ENCODE measurements at regions not wholly inside any gene's neighbourhood (a gene's known extent, or its start where the extent isn't known, plus 50 kb on each side); places are given as distances from the start of the nearest gene placed in this dataset.
"Not testable (repeated sequence)": the region's sequence is repeated elsewhere in the genome, so short reads cannot be mapped to it uniquely, and the experiment has no call there.

GRCh38 chrX:65903750-65904149 is 136.1 kb downstream of the VSIG4 start:
- TF ChIP-seq GATA1 (IDR thresholded peaks at IDR 0.05; ENCODE audit: low read depth, low read length) (no peak), POLR2A (IDR thresholded peaks at IDR 0.05; ENCODE audit: low read length) (no peak)
- DNase-seq = no peak

DNA sequence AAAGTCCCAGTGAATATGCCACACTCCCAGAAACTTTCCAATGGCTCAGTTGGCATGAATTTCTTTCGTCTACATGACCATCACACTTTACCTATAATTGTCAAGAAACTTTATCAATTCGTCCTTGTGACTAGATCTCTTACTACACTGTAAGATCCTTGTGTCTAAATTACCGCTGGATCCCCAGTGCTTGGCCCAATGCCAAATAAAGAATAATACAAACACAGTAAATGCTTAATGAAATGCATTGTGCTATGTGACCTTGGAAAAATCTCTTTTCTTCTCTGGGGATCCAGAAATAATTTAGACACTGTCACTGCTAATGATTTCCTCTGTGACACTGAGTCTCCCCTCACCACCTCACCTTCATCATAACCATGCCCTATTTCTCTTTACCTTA is 137.9 kb downstream of the VSIG4 start:
- no peak for TF ChIP-seq POLR2A (IDR thresholded peaks at IDR 0.05; ENCODE audit: low read length)
- no peak for TF ChIP-seq GATA1 (IDR thresholded peaks at IDR 0.05; ENCODE audit: low read depth, low read length)

GRCh38 chrX:65900850-65901844 is 138.7 kb downstream of the VSIG4 start:
- TF ChIP-seq GATA1 (IDR thresholded peaks at IDR 0.05; ENCODE audit: low read depth, low read length) (no peak), POLR2A (IDR thresholded peaks at IDR 0.05; ENCODE audit: low read length) (no peak)
- DNase-seq = no peak

More for the DNA sequence above, 137.9 kb downstream of the VSIG4 start:
- no peak for DNase-seq

GRCh38 chrX:65894133-65894532 is 145.7 kb downstream of the VSIG4 start:
- peak; percentile 0 to 1 for DNase-seq
- no peak for TF ChIP-seq POLR2A (IDR thresholded peaks at IDR 0.05; ENCODE audit: low read length)
- no peak for TF ChIP-seq GATA1 (IDR thresholded peaks at IDR 0.05; ENCODE audit: low read depth, low read length)

DNA sequence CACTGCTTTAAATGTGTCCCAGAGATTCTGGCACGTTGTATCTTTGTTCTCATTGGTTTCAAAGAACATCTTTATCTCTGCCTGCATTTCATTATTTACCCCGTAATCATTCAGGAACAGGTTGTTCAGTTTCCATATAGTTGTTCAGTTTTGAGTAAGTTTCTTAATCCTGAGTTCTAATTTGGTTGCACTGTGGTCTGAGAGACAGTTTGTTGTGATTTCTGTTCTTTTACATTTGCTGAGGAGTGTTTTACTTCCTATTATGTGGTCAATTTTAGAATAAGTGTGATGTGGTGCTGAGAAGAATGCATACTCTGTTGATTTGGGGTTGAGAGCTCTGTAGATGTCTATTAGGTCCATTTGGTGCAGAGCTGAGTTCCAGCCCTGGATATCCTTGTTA is 148.1 kb downstream of the VSIG4 start:
- DNase-seq = not testable (repeated sequence)

DNA sequence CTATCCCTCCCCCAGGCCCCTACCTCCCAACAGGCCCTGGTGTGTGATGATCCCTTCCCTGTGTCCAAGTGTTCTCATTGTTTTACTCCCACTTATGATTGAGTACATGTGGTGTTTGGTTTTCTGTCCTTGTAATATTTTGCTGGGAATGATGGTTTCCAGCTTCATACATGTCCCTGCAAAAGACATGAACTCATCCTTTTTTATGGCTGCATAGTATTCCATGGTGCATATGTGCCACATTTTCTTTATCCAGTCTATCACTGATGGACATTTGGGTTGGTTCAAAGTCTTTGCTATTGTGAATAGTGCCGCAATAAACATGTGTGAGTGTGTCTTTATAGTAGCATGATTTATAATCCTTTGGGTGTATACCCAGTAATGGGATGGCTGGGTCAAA is 151.7 kb downstream of the VSIG4 start:
- not testable (repeated sequence) for DNase-seq

- DNase-seq = no peak
- no peak for TF ChIP-seq GATA1 (IDR thresholded peaks at IDR 0.05; ENCODE audit: low read depth, low read length)
- TF ChIP-seq POLR2A (IDR thresholded peaks at IDR 0.05; ENCODE audit: low read length) = no peak
These were observed 156.3 kb downstream of the VSIG4 start for GRCh38 chrX:65883556-65883955.

- DNase-seq = peak; percentile 0 to 1
- no peak for TF ChIP-seq GATA1 (IDR thresholded peaks at IDR 0.05; ENCODE audit: low read depth, low read length)
- no peak for TF ChIP-seq POLR2A (IDR thresholded peaks at IDR 0.05; ENCODE audit: low read length)
These were observed 159.7 kb downstream of the VSIG4 start for GRCh38 chrX:65879977-65880799.

DNA sequence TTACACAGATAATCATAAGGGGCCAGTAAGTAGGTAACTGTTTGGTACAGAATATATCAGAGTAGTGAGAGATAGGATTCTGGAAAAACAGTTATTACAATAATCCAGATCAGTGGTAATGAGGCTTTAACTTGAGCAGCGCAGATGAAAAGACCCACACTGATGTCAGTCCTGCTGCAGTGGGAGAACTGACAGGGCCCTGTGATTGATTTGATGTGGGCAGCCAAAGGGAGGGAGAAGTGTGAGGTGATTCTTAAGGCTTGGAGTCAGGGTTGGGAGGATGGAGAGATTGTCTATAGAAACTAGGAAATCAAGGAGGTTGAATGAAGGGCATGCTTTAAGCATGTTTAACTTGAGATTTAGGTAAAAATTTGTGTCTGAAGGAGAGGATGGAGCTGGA is 161.4 kb downstream of the VSIG4 start:
- DNase-seq = no peak
- TF ChIP-seq GATA1 (IDR thresholded peaks at IDR 0.05; ENCODE audit: low read depth, low read length) (no peak), POLR2A (IDR thresholded peaks at IDR 0.05; ENCODE audit: low read length) (no peak)

- TF ChIP-seq POLR2A (IDR thresholded peaks at IDR 0.05; ENCODE audit: low read length) (no peak), GATA1 (IDR thresholded peaks at IDR 0.05; ENCODE audit: low read depth, low read length) (no peak)
- no peak for DNase-seq
These were observed 161.9 kb downstream of the VSIG4 start for GRCh38 chrX:65877953-65878352.

- peak; percentile 51 to 73 for DNase-seq
These were observed 164.3 kb downstream of the VSIG4 start for GRCh38 chrX:65875614-65876013.

GRCh38 chrX:65874765-65875164 is 165.1 kb downstream of the VSIG4 start:
- TF ChIP-seq POLR2A (IDR thresholded peaks at IDR 0.05; ENCODE audit: low read length) (no peak), GATA1 (IDR thresholded peaks at IDR 0.05; ENCODE audit: low read depth, low read length) (no peak)
- DNase-seq = peak; percentile 15 to 23

- TF ChIP-seq GATA1 (IDR thresholded peaks at IDR 0.05; ENCODE audit: low read depth, low read length) = no peak
- no peak for TF ChIP-seq POLR2A (IDR thresholded peaks at IDR 0.05; ENCODE audit: low read length)
- DNase-seq = no peak
These were observed 165.8 kb downstream of the VSIG4 start for GRCh38 chrX:65874110-65874509.

DNA sequence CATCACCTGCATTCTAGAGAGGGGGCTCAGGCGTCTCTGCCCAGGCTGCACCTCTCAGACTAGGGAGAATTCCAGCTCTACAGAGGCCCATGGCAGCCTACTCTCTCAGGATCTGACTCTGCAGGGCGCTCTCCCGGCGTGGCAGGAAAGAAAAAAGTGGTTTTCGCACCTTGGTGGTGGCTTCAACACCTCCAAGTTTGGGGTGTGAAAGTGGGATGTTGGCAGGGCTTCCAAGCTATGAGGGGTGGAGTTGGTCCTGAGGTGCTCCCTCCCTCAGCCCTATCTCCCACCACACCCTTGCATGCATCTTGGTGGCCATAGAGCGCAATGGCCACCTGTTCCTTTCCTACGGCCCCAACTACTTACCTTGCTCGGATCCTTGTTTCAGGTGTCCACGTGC is 166.5 kb downstream of the VSIG4 start:
- no peak for TF ChIP-seq GATA1 (IDR thresholded peaks at IDR 0.05; ENCODE audit: low read depth, low read length)
- TF ChIP-seq POLR2A (IDR thresholded peaks at IDR 0.05; ENCODE audit: low read length) = no peak
- DNase-seq = no peak
